ENCODE measurements at regions not wholly inside any gene's neighbourhood (a gene's known extent, or its start where the extent isn't known, plus 50 kb on each side); places are given as distances from the start of the nearest gene placed in this dataset.

- Mint-ChIP-seq H3K27me3 (no peaks in the 10 kb centered on the region), H3K27ac (no peak overlapping the region), H3K4me3 (no peak overlapping the region), H3K4me1 (peaks cover 2% of the 10 kb centered on the region), H3K9me3 (peaks cover 20% of the 10 kb centered on the region), H3K36me3 (no peaks in the 10 kb centered on the region)
- no peak for DNase-seq
These were observed 68.7 kb upstream of the SPRY1 start for GRCh38 chr4:123327846-123328429.

GRCh38 chr4:123338715-123339114 lies 57.9 kb upstream of the SPRY1 start:
- Mint-ChIP-seq H3K4me3 (no peak overlapping the region), H3K27me3 (peaks cover 5% of the 10 kb centered on the region), H3K27ac (no peak overlapping the region), H3K36me3 (no peaks in the 10 kb centered on the region), H3K9me3 (peaks cover 8% of the 10 kb centered on the region), H3K4me1 (no peaks in the 10 kb centered on the region)
- no peak for DNase-seq

GRCh38 chr4:123339507-123340380 lies 56.9 kb upstream of the SPRY1 start:
- peaks cover 1% of the 10 kb centered on the region for H3K9me3 Mint-ChIP-seq
- no peaks in the 10 kb centered on the region for H3K4me1 Mint-ChIP-seq
- no peaks in the 10 kb centered on the region for H3K27me3 Mint-ChIP-seq
- H3K27ac Mint-ChIP-seq: no peak overlapping the region
- H3K4me3 Mint-ChIP-seq: no peak overlapping the region
- DNase-seq: no peak
- H3K36me3 Mint-ChIP-seq: no peaks in the 10 kb centered on the region

GRCh38 chr4:123340381-123340701 lies 56.3 kb upstream of the SPRY1 start:
- Mint-ChIP-seq H3K27me3 (no peaks in the 10 kb centered on the region), H3K27ac (no peak overlapping the region), H3K9me3 (no peaks in the 10 kb centered on the region), H3K4me1 (no peaks in the 10 kb centered on the region), H3K36me3 (no peaks in the 10 kb centered on the region), H3K4me3 (no peak overlapping the region)
- DNase-seq: no peak

GRCh38 chr4:123342498-123342897 lies 54.1 kb upstream of the SPRY1 start:
- H3K27ac Mint-ChIP-seq: no peak overlapping the region
- H3K27me3 Mint-ChIP-seq: no peaks in the 10 kb centered on the region
- H3K4me3 Mint-ChIP-seq: no peak overlapping the region
- H3K4me1 Mint-ChIP-seq: no peaks in the 10 kb centered on the region
- no peaks in the 10 kb centered on the region for H3K9me3 Mint-ChIP-seq
- no peaks in the 10 kb centered on the region for H3K36me3 Mint-ChIP-seq
- no peak for DNase-seq

GRCh38 chr4:123343400-123344041 lies 53.1 kb upstream of the SPRY1 start:
- Mint-ChIP-seq H3K36me3 (no peaks in the 10 kb centered on the region), H3K27me3 (no peaks in the 10 kb centered on the region), H3K27ac (no peak overlapping the region), H3K9me3 (no peaks in the 10 kb centered on the region), H3K4me3 (no peak overlapping the region), H3K4me1 (no peaks in the 10 kb centered on the region)
- DNase-seq: no peak

- Mint-ChIP-seq H3K27ac (no peak overlapping the region), H3K4me3 (no peak overlapping the region), H3K4me1 (no peaks in the 10 kb centered on the region), H3K36me3 (no peaks in the 10 kb centered on the region), H3K27me3 (no peaks in the 10 kb centered on the region), H3K9me3 (no peaks in the 10 kb centered on the region)
- no peak for DNase-seq
These were observed 51.3 kb upstream of the SPRY1 start for GRCh38 chr4:123345137-123345934.

GRCh38 chr4:123345935-123346300 lies 50.7 kb upstream of the SPRY1 start:
- Mint-ChIP-seq H3K27me3 (peaks cover 2% of the 10 kb centered on the region), H3K9me3 (no peaks in the 10 kb centered on the region), H3K4me1 (no peaks in the 10 kb centered on the region), H3K4me3 (no peak overlapping the region), H3K27ac (no peak overlapping the region), H3K36me3 (no peaks in the 10 kb centered on the region)
- DNase-seq: no peak

- no peak for DNase-seq
- H3K36me3 Mint-ChIP-seq: no peaks in the 10 kb centered on the region
- no peak overlapping the region for H3K27ac Mint-ChIP-seq
- H3K27me3 Mint-ChIP-seq: peaks cover 4% of the 10 kb centered on the region
- no peaks in the 10 kb centered on the region for H3K4me1 Mint-ChIP-seq
- H3K9me3 Mint-ChIP-seq: no peaks in the 10 kb centered on the region
- H3K4me3 Mint-ChIP-seq: no peak overlapping the region
These were observed 50.2 kb upstream of the SPRY1 start for GRCh38 chr4:123346330-123346940.
